ENCODE measurements at regions not wholly inside any gene's neighbourhood (a gene's known extent, or its start where the extent isn't known, plus 50 kb on each side); places are given as distances from the start of the nearest gene placed in this dataset.

- no peak for TF ChIP-seq EP300 (IDR thresholded peaks at IDR 0.05)
- TF ChIP-seq, protein P1, sequence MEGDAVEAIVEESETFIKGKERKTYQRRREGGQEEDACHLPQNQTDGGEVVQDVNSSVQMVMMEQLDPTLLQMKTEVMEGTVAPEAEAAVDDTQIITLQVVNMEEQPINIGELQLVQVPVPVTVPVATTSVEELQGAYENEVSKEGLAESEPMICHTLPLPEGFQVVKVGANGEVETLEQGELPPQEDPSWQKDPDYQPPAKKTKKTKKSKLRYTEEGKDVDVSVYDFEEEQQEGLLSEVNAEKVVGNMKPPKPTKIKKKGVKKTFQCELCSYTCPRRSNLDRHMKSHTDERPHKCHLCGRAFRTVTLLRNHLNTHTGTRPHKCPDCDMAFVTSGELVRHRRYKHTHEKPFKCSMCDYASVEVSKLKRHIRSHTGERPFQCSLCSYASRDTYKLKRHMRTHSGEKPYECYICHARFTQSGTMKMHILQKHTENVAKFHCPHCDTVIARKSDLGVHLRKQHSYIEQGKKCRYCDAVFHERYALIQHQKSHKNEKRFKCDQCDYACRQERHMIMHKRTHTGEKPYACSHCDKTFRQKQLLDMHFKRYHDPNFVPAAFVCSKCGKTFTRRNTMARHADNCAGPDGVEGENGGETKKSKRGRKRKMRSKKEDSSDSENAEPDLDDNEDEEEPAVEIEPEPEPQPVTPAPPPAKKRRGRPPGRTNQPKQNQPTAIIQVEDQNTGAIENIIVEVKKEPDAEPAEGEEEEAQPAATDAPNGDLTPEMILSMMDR (IDR thresholded peaks at IDR 0.05) = no peak
- H3K27me3 ChIP-seq = no peaks in the 10 kb centered on the region
- no peak for DNase-seq
- 94 to 99% methylated on average over 12 of the region's 12 CpGs for WGBS, 2 donors
- no peak overlapping the region for H3K4me3 ChIP-seq
- H3K36me3 ChIP-seq = peaks cover 0 to 23% (median 10%) of the 10 kb centered on the region in 4 donors
- no peaks in the 10 kb centered on the region for H3K4me1 ChIP-seq
- no peaks in the 10 kb centered on the region for H3K9me3 ChIP-seq
- no peak for ATAC-seq (ENCODE audit: low FRiP score in 2 of 2)
- H3K27ac ChIP-seq = no peak overlapping the region
Observed at GRCh38 chr19:5235458-5236219, 105.0 kb downstream of the PTPRS start.

DNA sequence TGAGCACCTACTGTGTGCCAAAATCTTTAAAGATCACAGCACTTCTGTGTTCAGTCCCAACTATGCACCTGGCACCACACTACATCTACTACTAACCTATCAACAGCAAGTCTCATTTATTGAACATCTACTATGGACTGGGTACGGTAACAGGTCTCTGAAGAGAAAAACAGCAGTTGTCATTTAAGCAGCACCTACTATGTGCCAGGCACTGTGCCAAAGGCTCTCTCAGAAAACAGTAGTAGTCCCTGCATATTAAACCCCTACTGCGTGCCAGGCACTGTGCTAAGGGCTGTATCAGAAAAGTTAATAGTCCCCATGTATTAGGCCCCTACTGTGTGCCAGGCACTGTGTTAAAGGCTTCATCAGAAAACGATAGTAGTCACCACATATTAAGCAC is 106.2 kb downstream of the PTPRS start:
- ATAC-seq (ENCODE audit: low FRiP score in 2 of 2) (no peak), DNase-seq (no peak)
- H3K9me3 ChIP-seq = no peaks in the 10 kb centered on the region
- no peak overlapping the region for H3K4me3 ChIP-seq
- H3K27ac ChIP-seq = no peak overlapping the region
- peaks cover 0 to 20% (median 8%) of the 10 kb centered on the region in 4 donors for H3K36me3 ChIP-seq
- WGBS, 2 donors = 91 to 100% methylated on average over 3 of the region's 3 CpGs
- peaks cover 0 to 4% (median 0%) of the 10 kb centered on the region in 4 donors for H3K4me1 ChIP-seq
- no peaks in the 10 kb centered on the region for H3K27me3 ChIP-seq
- TF ChIP-seq POLR2AphosphoS5 (IDR thresholded peaks at IDR 0.05) = no peak
- TF ChIP-seq EP300 (IDR thresholded peaks at IDR 0.05) = no peak
- TF ChIP-seq, protein P1 (IDR thresholded peaks at IDR 0.05) = no peak
- no peak for TF ChIP-seq POLR2A (IDR thresholded peaks at IDR 0.05)

DNA sequence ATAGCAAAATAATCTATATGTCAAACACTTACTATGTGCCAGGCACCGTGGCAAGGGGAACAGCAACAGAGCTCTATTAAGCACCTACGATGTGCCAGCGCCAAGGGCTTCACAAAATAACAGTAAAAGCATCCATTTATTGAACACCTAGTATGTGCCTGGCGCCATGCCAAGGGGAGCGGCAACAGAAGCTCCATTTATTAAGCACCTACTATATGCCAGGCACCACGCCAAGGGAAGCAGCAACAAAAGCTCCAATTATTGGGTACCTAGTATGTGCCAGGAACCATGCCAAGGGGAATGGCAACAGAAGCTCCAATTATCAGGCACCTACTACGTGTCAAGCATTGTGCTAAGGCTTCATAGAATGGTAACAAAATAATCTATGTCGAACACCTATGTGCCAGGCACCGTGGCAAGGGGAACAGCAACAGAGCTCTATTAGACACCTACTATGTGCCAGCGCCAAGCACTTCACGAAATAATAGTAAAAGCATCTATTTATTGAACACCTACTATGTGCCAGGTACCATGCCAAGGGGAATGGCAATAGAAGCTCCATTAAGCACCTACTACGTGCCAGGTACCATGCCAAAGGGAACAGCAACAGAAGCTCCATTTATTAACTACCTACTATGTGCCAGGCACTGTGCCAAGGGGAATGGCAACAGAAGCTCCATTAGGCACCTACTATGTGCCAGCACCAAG is 107.7 kb downstream of the PTPRS start:
- Histone ChIP-seq H3K36me3 (peaks cover 0 to 10% (median 5%) of the 10 kb centered on the region in 4 donors), H3K4me3 (no peak overlapping the region), H3K27me3 (no peaks in the 10 kb centered on the region), H3K27ac (no peak overlapping the region), H3K4me1 (peaks cover 0 to 7% (median 0%) of the 10 kb centered on the region in 4 donors), H3K9me3 (no peaks in the 10 kb centered on the region)
- 93 to 95% methylated on average over 12 of the region's 12 CpGs for WGBS, 2 donors
- TF ChIP-seq, protein P1 (IDR thresholded peaks at IDR 0.05) = no peak
- TF ChIP-seq POLR2AphosphoS5 (IDR thresholded peaks at IDR 0.05) = no peak
- no peak for TF ChIP-seq POLR2A (IDR thresholded peaks at IDR 0.05)
- no peak for TF ChIP-seq EP300 (IDR thresholded peaks at IDR 0.05)
- DNase-seq (no peak), ATAC-seq (ENCODE audit: low FRiP score in 2 of 2) (no peak)

DNA sequence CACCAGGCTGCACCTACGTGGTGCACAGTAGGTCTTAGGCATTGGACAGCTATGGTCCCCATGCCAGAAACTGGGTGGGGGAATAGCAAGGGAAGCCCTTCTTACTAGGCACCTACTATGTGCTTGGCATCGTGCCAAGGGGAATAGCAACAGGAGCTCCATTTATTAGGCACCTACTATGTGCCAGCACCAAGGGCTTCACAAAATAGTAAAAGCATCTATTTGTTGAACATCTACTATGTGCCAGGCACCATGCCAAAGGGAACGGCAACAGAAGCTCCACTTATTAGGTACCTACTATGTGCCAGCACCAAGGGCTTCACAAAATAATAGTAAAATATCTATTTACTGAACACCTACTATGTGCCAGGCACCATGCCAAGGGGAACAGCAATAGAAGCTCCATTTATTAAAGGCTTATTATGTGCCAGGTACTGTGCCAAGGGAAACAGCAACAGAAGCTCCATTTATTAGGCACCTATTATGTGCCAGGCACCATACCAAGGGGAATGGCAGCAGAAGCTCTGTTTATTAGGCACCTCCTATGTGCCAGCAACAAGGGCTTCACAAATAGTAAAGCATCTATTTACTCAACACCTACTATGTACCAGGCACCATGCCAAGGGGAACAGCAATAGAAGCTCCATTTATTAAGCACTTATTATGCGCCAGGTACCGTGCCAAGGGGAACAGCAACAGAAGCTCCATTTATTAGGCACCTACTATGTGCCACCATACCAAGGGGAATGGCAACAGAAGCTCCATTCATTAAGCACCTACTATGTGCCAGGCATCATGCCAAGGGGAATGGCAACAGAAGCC is 108.5 kb downstream of the PTPRS start:
- H3K4me1 ChIP-seq = peaks cover 0 to 7% (median 0%) of the 10 kb centered on the region in 4 donors
- H3K36me3 ChIP-seq = peaks cover 0 to 2% (median under 1%) of the 10 kb centered on the region in 4 donors
- no peaks in the 10 kb centered on the region for H3K27me3 ChIP-seq
- ATAC-seq (ENCODE audit: low FRiP score in 2 of 2) = no peak
- no peak for TF ChIP-seq POLR2AphosphoS5 (IDR thresholded peaks at IDR 0.05)
- no peak for TF ChIP-seq POLR2A (IDR thresholded peaks at IDR 0.05)
- TF ChIP-seq, protein P1 (IDR thresholded peaks at IDR 0.05) = no peak
- no peak for DNase-seq
- 75 to 79% methylated on average over 5 of the region's 5 CpGs for WGBS, 2 donors
- H3K27ac ChIP-seq = no peak overlapping the region
- H3K9me3 ChIP-seq = no peaks in the 10 kb centered on the region
- no peak overlapping the region for H3K4me3 ChIP-seq
